GM12865 (cell line): ENCODE measurements at regions not wholly inside any gene's neighbourhood (a gene's known extent, or its start where the extent isn't known, plus 50 kb on each side); places are given as distances from the start of the nearest gene placed in this dataset.

Source experiments
- DNase-seq: peaks from one replicate; pipeline ENCODE4 v3.0.0; 2010; ENCODE audit warnings: low read depth
- H3K4me3 ChIP-seq: 2 replicates; pipeline ENCODE4 v1.5.1; 2011; ENCODE audit warnings: mild to moderate bottlenecking, low read depth, low read length, control low read depth
- TF ChIP-seq, protein P1 (sequence below): IDR thresholded peaks from 2 replicates; pipeline ENCODE4 v1.5.1; 2011; ENCODE audit warnings: low read length, control low read depth, low read depth, inconsistent platforms; ENCODE audit not compliant: insufficient read depth; ENCODE audit errors: missing control alignments

DNA sequence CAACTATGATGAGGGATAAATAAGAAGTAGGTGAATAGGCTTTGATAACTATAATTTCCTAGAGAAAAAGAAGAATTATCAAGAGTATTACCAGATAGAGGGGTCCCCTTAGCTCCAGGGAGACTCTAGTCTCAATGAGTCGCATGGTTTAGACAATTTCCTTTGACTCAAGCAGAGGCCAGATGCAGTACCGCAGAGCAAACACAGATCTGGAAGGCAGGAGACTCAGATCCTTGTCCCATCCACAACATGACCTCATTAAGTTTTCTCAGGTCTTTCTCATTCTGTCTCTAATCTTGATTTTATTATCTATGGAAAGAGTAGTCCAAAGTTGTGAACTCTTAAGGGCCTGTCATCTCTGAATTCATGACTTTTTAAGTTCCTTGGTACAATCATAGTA lies 987.9 kb downstream of the NTRK3 start:
- no peak for DNase-seq
- H3K4me3 ChIP-seq, result no peak overlapping the region
- TF ChIP-seq, protein P1, sequence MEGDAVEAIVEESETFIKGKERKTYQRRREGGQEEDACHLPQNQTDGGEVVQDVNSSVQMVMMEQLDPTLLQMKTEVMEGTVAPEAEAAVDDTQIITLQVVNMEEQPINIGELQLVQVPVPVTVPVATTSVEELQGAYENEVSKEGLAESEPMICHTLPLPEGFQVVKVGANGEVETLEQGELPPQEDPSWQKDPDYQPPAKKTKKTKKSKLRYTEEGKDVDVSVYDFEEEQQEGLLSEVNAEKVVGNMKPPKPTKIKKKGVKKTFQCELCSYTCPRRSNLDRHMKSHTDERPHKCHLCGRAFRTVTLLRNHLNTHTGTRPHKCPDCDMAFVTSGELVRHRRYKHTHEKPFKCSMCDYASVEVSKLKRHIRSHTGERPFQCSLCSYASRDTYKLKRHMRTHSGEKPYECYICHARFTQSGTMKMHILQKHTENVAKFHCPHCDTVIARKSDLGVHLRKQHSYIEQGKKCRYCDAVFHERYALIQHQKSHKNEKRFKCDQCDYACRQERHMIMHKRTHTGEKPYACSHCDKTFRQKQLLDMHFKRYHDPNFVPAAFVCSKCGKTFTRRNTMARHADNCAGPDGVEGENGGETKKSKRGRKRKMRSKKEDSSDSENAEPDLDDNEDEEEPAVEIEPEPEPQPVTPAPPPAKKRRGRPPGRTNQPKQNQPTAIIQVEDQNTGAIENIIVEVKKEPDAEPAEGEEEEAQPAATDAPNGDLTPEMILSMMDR, result no peak

GRCh38 chr15:87267798-87268197 lies 988.7 kb downstream of the NTRK3 start:
- DNase-seq, result no peak

GRCh38 chr15:87263871-87264270 lies 992.7 kb downstream of the NTRK3 start:
- TF ChIP-seq, protein P1, result no peak
- DNase-seq, result no peak
- H3K4me3 ChIP-seq, result no peak overlapping the region

More at GRCh38 chr15:87267798-87268197, 988.7 kb downstream of the NTRK3 start:
- TF ChIP-seq, protein P1, result no peak
- H3K4me3 ChIP-seq, result no peak overlapping the region

- no peak for DNase-seq
- no peak overlapping the region for H3K4me3 ChIP-seq
- TF ChIP-seq, protein P1, result no peak
Observed at GRCh38 chr15:87263296-87263695, 993.2 kb downstream of the NTRK3 start.

DNA sequence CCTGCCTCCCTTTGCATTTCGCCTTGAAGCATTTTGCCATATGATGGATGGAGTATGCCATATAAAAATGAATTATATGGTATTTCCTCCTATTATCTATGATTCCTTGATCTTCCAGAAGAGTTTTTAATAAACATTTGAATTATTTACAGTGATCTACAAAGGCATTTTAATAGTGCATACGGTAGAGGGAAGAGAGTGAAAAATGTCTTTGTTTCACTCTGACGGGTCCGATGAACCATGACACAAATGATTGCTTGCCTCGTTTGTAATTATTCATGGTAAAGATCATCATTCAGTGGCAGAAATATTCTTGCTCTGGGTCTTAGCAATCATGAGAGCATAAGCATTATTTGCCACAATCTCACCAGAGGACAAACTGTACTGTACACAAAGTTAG lies 1010.9 kb downstream of the NTRK3 start:
- no peak for DNase-seq
- H3K4me3 ChIP-seq, result no peak overlapping the region
- TF ChIP-seq, protein P1, result no peak

DNA sequence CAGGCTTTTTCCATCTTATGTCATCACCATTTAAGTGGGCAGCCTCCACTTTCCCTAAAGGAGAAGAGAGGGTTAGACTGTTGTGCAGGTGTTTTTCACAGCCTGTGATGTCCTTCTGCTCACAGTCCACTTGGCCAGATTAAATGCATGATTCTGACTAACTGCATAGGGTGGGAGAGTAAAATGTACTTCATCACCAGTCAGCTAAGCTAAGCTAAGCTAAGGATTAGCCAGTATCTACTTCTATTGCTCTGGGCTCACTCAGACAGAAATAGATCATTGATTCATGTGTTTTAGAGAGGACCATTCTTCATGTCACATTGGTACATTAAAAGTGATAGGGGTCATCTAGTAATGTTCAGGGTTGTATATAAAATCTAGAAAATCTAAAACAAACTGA lies 1013.1 kb downstream of the NTRK3 start:
- TF ChIP-seq, protein P1, result no peak
- no peak overlapping the region for H3K4me3 ChIP-seq
- DNase-seq, result no peak

- no peak for DNase-seq
- TF ChIP-seq, protein P1, result no peak
- H3K4me3 ChIP-seq, result no peak overlapping the region
Observed at GRCh38 chr15:87239582-87240230, 1016.8 kb downstream of the NTRK3 start.
